BLaER1 (cell line): ENCODE measurements at regions not wholly inside any gene's neighbourhood (a gene's known extent, or its start where the extent isn't known, plus 50 kb on each side); places are given as distances from the start of the nearest gene placed in this dataset.
"Not testable (repeated sequence)": the region's sequence is repeated elsewhere in the genome, so short reads cannot be mapped to it uniquely, and the experiment has no call there.

ENCODE experiments used
- H3K27ac ChIP-seq: shearing (Covaris generic); formaldehyde crosslinking; 2 replicates; pipeline ENCODE4 v1.8.1; 2022
- H3K27me3 ChIP-seq: shearing (Covaris generic); formaldehyde crosslinking; 2 replicates; pipeline ENCODE4 v1.8.1; 2022
- H3K36me3 ChIP-seq: shearing (Covaris generic); formaldehyde crosslinking; 2 replicates; pipeline ENCODE4 v1.8.1; 2022
- H3K4me1 ChIP-seq: shearing (Covaris generic); formaldehyde crosslinking; 2 replicates; pipeline ENCODE4 v1.8.1; 2022
- H3K4me2 ChIP-seq: shearing (Covaris generic); formaldehyde crosslinking; 2 replicates; pipeline ENCODE4 v1.8.1; 2022
- H3K4me3 ChIP-seq: shearing (Covaris generic); formaldehyde crosslinking; 2 replicates; pipeline ENCODE4 v1.8.1; 2022
- H3K9ac ChIP-seq: shearing (Covaris generic); formaldehyde crosslinking; 2 replicates; pipeline ENCODE4 v1.8.1; 2022
- H3K9me3 ChIP-seq: shearing (Covaris generic); formaldehyde crosslinking; 2 replicates; pipeline ENCODE4 v1.8.1; 2022
- H4K20me1 ChIP-seq: shearing (Covaris generic); formaldehyde crosslinking; 2 replicates; pipeline ENCODE4 v1.8.1; 2022
- Cebpa-rat ChIP-seq: shearing (Covaris generic); IDR thresholded peaks from 2 replicates; pipeline ENCODE4 v1.8.1; 2022

DNA sequence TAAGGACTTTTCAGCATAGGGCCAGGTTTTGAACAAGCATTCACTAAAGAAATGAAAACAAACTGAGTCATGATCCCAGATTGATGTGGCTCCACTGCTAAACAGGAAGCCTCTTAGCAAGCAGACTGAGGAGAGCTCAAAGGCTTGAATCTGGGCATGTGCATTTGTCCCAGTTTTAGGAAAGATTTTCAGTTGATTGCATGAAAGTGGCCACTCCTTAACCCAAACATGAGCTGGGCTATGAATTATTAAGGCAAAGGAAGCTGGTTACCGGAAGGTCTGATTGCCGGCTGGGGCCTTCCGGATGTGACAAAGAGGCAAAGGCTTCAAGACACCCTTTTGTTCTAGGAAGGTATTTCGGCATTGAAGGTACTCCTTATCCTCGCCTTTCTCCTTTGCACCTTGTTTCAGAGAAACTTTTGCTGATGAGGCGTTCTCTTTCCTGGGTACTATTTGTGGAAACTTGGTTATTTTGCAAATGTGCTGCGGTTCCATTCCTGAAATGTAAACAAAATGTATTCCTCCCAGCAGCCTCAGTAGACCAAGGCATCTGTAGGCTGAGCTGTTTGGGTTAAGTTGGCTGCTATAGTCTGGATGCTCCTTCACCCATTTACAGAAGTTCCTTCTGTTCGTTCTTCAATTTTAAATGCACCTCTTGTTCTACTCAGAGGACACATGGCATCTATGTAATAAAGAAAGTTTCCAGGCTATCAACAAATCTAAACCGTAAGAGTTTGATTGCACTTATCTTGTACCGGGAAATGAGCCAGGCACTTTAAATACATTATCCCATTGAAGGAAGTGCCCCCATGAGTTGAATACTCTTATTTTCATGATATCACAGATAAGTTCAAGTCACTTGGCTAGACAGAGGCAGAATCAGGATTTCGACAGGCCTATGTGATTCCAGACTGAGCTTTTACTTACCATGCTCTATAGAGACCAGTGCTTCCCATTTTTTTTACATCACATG lies 115.6 kb upstream of the METAP2 start:
- no peaks in the 10 kb centered on the region for H3K4me1 ChIP-seq
- no peak overlapping the region for H3K4me3 ChIP-seq
- no peaks in the 10 kb centered on the region for H3K27me3 ChIP-seq
- H3K9ac ChIP-seq, result no peak overlapping the region
- no peak overlapping the region for H3K27ac ChIP-seq
- H3K36me3 ChIP-seq, result no peaks in the 10 kb centered on the region
- TF ChIP-seq Cebpa-rat, result no peak
- H3K9me3 ChIP-seq, result no peaks in the 10 kb centered on the region
- H3K4me2 ChIP-seq, result no peak overlapping the region
- no peaks in the 10 kb centered on the region for H4K20me1 ChIP-seq

GRCh38 chr12:95365912-95366311 lies 108.0 kb upstream of the METAP2 start:
- H3K4me1 ChIP-seq, result no peaks in the 10 kb centered on the region

DNA sequence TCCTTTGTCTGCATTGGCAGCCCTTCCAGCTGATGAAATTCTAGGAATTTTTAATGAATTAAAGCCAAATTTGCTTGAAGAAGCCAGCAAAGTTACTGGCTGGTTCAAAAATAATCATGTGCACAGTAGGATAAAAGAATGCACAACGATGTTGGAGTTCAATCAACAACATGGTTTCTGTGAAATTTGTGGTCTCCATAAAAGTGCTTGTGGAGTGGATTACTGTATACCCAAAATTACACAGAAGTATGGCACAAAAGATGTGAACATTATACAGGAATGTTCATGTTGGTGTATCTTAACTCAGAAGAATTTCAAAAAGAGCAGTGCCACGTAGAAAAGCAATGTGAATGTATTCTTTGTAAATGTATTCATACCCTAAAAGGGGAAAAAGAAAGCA lies 105.0 kb upstream of the METAP2 start:
- no peak overlapping the region for H3K9ac ChIP-seq
- no peak overlapping the region for H3K4me2 ChIP-seq
- no peaks in the 10 kb centered on the region for H3K36me3 ChIP-seq
- no peaks in the 10 kb centered on the region for H3K9me3 ChIP-seq
- H3K4me3 ChIP-seq, result no peak overlapping the region
- no peak for TF ChIP-seq Cebpa-rat
- no peaks in the 10 kb centered on the region for H3K27me3 ChIP-seq
- H3K4me1 ChIP-seq, result no peaks in the 10 kb centered on the region
- no peak overlapping the region for H3K27ac ChIP-seq
- H4K20me1 ChIP-seq, result no peaks in the 10 kb centered on the region

More at GRCh38 chr12:95365912-95366311, 108.0 kb upstream of the METAP2 start:
- Histone ChIP-seq H3K4me2 (no peak overlapping the region), H3K27ac (no peak overlapping the region), H3K36me3 (no peaks in the 10 kb centered on the region), H3K9me3 (no peaks in the 10 kb centered on the region), H4K20me1 (no peaks in the 10 kb centered on the region), H3K27me3 (no peaks in the 10 kb centered on the region), H3K4me3 (no peak overlapping the region), H3K9ac (no peak overlapping the region)
- TF ChIP-seq Cebpa-rat, result no peak

- Histone ChIP-seq H3K9ac (no peak overlapping the region), H3K4me2 (no peak overlapping the region)
Observed at GRCh38 chr12:95371571-95371970, 102.4 kb upstream of the METAP2 start.

GRCh38 chr12:95379481-95379880 lies 94.5 kb upstream of the METAP2 start:
- H3K4me2 ChIP-seq, H4K20me1 ChIP-seq, H3K27me3 ChIP-seq, H3K9ac ChIP-seq, H3K27ac ChIP-seq, H3K4me3 ChIP-seq, H3K36me3 ChIP-seq, H3K4me1 ChIP-seq, H3K9me3 ChIP-seq: not testable (repeated sequence)

More at GRCh38 chr12:95371571-95371970, 102.4 kb upstream of the METAP2 start:
- TF ChIP-seq Cebpa-rat, result no peak
- Histone ChIP-seq H3K9me3 (no peaks in the 10 kb centered on the region), H3K36me3 (no peaks in the 10 kb centered on the region), H4K20me1 (no peaks in the 10 kb centered on the region), H3K4me3 (no peak overlapping the region), H3K4me1 (no peaks in the 10 kb centered on the region), H3K27me3 (no peaks in the 10 kb centered on the region), H3K27ac (no peak overlapping the region)

- not testable (repeated sequence) for H3K27ac ChIP-seq, H3K9ac ChIP-seq, H3K4me3 ChIP-seq, H4K20me1 ChIP-seq, H3K27me3 ChIP-seq, H3K4me2 ChIP-seq, H3K36me3 ChIP-seq, H3K4me1 ChIP-seq, H3K9me3 ChIP-seq
Observed at GRCh38 chr12:95380334-95380733, 93.6 kb upstream of the METAP2 start.

DNA sequence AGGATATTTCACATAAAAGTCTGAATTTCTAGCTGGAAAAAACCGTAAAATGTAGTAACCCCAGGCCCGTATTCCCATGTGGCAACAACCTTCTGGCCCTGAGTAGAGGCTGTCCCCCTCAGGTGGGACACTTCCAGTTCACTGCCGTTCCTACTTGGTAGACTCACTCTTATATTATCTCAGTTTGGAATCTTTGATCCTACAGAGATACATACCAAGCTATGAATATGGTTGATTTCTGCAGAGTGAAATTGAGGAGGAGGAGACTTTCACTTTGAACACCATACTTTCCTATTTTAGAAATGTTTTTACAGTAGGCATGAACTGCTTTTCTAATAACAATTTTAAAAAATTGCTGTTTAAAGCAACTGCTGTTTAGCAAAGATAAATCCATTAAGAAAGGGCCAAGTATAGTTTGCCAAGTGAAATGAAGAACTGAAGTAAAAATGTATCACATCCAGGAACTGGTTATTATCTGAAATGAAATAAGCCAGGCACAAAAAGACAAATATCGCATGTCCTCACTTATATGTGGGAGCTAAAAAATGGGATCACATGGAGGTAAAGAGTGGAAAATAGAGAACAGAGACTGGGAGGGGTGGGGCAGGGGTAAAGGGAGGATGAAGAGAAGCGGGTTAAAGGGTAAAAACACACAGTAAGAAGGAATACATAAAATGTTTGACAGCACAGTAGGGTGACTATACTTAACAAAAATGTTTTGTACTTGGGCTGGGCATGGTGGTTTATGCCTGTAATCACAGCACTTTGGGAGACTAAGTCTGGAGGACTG lies 92.8 kb upstream of the METAP2 start:
- no peaks in the 10 kb centered on the region for H3K27me3 ChIP-seq
- H4K20me1 ChIP-seq, result no peaks in the 10 kb centered on the region
- no peak overlapping the region for H3K27ac ChIP-seq
- no peak for TF ChIP-seq Cebpa-rat
- H3K4me3 ChIP-seq, result no peak overlapping the region
- H3K36me3 ChIP-seq, result no peaks in the 10 kb centered on the region
- H3K4me1 ChIP-seq, result no peaks in the 10 kb centered on the region
- no peaks in the 10 kb centered on the region for H3K9me3 ChIP-seq
- H3K4me2 ChIP-seq, result no peak overlapping the region
- no peak overlapping the region for H3K9ac ChIP-seq

GRCh38 chr12:95383920-95384319 lies 90.0 kb upstream of the METAP2 start:
- not testable (repeated sequence) for H3K9ac ChIP-seq, H3K27ac ChIP-seq

GRCh38 chr12:95384785-95385184 lies 89.2 kb upstream of the METAP2 start:
- no peak overlapping the region for H3K9ac ChIP-seq
- H4K20me1 ChIP-seq, result no peaks in the 10 kb centered on the region
- no peak overlapping the region for H3K4me2 ChIP-seq
- no peak overlapping the region for H3K27ac ChIP-seq
- no peak overlapping the region for H3K4me3 ChIP-seq
- no peak for TF ChIP-seq Cebpa-rat
- H3K9me3 ChIP-seq, result no peaks in the 10 kb centered on the region
- H3K36me3 ChIP-seq, result no peaks in the 10 kb centered on the region
- no peaks in the 10 kb centered on the region for H3K27me3 ChIP-seq
- no peaks in the 10 kb centered on the region for H3K4me1 ChIP-seq

More at GRCh38 chr12:95383920-95384319, 90.0 kb upstream of the METAP2 start:
- not testable (repeated sequence) for H3K4me3 ChIP-seq, H3K4me1 ChIP-seq, H3K4me2 ChIP-seq, H3K27me3 ChIP-seq, H3K9me3 ChIP-seq, H3K36me3 ChIP-seq, H4K20me1 ChIP-seq

GRCh38 chr12:95385246-95386035 lies 88.5 kb upstream of the METAP2 start:
- Histone ChIP-seq H3K4me1 (no peaks in the 10 kb centered on the region), H4K20me1 (no peaks in the 10 kb centered on the region), H3K4me2 (no peak overlapping the region), H3K27ac (no peak overlapping the region), H3K27me3 (no peaks in the 10 kb centered on the region), H3K9ac (no peak overlapping the region), H3K36me3 (no peaks in the 10 kb centered on the region), H3K9me3 (no peaks in the 10 kb centered on the region), H3K4me3 (no peak overlapping the region)
- TF ChIP-seq Cebpa-rat, result no peak
